ENCODE measurements at regions not wholly inside any gene's neighbourhood (a gene's known extent, or its start where the extent isn't known, plus 50 kb on each side); places are given as distances from the start of the nearest gene placed in this dataset.

DNA sequence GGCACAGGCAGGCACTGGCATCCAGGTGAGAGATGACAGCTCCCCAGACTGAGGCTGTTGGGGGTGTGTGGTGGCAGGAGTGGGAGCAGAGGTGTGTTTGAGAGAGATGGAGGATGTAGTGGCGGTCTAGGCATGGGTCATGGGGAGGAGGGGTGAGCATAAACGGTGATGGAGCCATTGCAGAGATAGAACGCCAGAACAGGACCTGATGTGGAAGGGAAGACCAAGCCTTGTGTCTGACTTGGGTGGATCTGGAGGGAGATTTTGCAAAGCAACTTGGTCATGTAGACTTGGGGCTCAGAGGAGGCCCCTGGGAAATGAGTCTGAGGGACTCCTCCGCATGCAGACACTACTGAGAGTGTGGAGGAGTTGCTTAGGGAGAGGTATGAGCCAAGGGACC, 50.0 kb upstream of the CLDN5 start:
- H3K36me3 ChIP-seq, result no peaks in the 10 kb centered on the region
- H3K4me3 ChIP-seq, result no peak overlapping the region
- H3K9me3 ChIP-seq, result no peaks in the 10 kb centered on the region
- no peaks in the 10 kb centered on the region for H3K27me3 ChIP-seq
- DNase-seq, result no peak

DNA sequence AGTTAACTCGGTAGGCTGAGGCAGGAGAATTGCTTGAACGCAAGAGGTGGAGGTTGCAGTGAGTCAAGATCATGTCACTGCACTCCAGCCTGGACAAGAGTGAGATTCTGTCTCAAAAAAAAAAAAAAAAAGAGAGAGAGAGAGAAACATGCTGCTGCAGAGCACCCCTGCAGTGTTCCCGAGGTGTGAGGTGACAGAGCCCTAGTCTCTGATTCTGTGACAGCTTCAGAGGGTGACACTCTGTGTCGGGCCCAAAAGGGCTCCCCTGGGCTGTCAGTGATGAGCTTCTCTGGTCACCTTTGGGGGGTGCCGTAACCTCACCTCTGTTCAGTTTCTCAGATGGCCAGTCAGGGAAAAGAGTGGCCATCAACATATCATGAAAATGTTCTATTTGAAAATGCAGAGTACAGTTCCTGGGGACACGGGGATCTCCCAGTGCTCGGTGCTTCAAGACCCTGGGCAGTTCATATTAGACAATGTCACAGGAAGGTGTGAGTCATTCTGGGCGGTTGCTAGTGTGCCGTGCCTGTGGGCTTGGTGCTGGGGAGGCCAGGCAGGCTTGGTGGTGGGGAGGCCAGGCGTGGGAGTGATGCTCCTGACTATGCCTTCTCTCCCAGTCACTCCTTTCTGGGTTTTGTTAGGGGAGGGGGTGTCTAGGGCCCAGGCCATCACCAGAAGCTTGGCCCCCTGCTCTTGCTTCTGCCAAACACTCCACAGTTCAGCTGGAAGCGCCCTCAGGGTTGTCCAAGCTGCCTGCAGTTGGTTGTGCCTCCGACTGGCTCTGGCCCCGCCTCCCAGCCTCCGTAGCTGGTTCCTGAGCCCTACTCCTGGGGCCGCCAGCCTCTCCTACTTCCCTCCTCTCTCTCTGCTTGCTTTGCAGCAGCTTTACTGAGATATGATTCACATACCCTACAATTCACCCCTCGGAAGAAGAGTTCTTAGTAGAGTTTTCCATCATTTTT, 52.5 kb upstream of the CLDN5 start:
- Histone ChIP-seq H3K9me3 (no peaks in the 10 kb centered on the region), H3K4me3 (no peak overlapping the region)
- DNase-seq, result peak; percentile 54

DNA sequence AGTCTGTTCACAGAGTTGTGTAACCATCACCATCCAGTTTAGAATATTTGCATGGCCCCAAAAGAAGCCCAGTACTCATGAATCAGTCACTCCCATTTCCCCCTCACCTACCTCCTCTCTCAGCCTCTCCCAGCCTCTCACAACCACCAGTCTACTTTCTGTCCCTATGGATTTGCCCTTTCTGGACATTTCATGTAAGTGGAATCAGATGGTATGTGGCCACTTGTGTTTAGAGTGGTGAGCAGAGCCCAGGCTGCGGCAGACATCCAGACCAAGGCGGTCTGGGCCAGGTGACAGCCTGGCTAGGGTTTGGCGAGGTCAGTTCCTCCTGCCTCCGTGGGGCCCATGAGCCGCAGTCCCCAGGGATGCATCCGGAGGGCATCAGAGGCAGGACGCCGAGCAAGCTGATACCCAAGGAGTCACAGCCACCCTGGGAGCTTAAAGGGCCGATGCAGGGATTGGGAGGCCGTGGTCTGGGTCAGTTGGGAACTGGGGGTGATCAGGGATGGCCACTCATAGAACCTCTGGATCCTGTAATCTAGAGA, 53.3 kb upstream of the CLDN5 start:
- no peaks in the 10 kb centered on the region for H3K27me3 ChIP-seq
- H3K9me3 ChIP-seq, result no peaks in the 10 kb centered on the region
- no peak overlapping the region for H3K4me3 ChIP-seq
- H3K36me3 ChIP-seq, result no peaks in the 10 kb centered on the region
- no peak for DNase-seq

More for the DNA sequence above, 52.5 kb upstream of the CLDN5 start:
- Histone ChIP-seq H3K27me3 (no peaks in the 10 kb centered on the region), H3K36me3 (no peaks in the 10 kb centered on the region)

DNA sequence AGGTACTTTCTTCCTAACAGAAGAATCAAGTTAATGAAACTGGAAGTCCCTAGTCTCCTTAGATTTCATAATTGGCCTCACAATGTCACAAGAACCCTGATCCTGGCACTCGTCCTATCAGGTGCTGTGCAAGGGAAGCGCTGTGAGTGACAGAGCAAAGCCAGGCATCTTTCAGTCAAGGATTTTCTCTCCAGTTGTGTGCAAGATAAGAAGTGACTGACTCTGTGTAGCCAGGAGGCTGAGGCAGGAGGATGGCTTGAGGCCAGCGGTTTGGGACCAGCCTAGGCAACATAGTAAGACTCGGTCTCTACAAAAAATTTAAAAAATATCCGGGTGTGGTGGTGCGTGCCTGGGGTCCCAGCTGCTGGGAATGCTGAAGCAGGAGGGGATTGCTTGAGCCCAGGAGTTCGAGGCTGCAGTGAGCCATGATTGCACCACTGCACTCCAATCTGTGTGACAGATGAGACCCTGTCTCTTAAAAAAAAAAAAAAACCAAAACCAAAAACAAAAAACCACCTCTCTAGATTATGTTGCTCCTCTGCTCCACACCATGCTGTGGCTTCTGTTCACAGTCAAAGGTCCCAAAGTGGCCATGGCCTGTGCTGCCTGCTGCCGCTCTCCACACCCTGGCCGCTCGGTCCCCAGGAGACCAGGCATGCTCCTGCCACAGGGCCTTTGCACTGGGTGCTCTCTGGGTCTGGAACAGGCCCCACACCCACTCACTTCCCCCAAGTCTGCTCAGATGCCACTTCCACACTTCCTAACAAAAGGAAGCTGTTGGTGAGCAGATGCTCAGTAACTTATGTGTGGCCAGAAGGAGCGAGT, 54.2 kb upstream of the CLDN5 start:
- no peaks in the 10 kb centered on the region for H3K9me3 ChIP-seq
- H3K4me3 ChIP-seq, result no peak overlapping the region
- no peaks in the 10 kb centered on the region for H3K27me3 ChIP-seq
- H3K36me3 ChIP-seq, result no peaks in the 10 kb centered on the region
- no peak for DNase-seq

DNA sequence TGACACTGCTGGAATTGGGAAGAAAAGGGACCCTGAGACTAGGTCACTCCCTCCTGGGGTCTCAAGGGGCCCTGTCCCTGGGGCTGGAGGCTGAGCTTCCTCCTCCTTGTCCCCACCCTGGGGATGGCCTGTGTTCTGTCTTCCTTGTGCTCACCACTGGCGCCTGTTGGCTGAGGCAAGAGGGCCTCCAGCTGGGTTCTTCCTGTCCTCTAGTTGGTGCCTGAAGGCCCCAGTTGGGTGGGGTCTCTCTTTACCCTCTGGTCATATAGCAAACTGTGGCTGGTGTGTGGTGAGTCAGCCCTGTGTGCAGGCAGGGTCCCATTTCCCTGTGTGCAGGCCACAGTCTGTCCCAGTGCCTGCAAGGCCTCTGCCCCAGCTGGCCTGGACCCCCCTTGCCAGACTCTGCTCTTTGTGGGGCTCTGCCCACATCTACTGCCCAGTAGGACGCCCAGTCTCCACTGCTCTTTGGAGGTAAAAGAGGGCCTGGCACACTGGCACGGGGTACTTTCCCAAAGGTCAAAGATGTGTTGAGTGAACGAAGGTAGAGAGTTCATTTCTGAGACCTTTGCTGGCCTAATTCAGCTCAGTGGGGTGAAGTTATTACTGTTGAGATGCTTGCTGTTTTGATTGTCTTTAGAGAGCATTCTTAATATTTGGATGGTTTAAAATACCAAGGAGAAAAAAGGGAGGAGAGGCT, 55.1 kb upstream of the CLDN5 start:
- Histone ChIP-seq H3K4me3 (no peak overlapping the region), H3K36me3 (no peaks in the 10 kb centered on the region), H3K9me3 (no peaks in the 10 kb centered on the region), H3K27me3 (no peaks in the 10 kb centered on the region)
- DNase-seq, result no peak

DNA sequence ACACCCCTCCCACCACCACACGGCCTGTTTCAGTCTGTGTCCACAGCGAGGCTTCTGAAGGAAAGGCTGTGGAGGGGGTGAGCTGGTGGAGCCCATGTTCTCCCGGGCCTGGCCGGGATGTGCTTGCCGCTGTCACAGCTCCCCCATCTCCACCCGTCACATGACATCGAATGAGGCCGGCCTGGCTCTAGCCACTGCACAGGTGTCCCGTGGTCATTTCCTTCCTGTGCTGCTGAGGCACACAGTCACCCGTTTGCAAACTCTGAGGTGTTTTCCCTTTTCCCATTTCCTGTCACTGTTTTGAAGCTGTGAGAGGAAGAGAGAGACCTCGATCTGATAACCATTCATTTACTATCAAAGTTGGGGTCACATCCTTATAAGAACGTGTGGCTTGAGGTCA, 55.7 kb upstream of the CLDN5 start:
- H3K4me3 ChIP-seq, result no peak overlapping the region
- H3K9me3 ChIP-seq, result no peaks in the 10 kb centered on the region
- DNase-seq, result no peak
- H3K36me3 ChIP-seq, result no peaks in the 10 kb centered on the region
- no peaks in the 10 kb centered on the region for H3K27me3 ChIP-seq

DNA sequence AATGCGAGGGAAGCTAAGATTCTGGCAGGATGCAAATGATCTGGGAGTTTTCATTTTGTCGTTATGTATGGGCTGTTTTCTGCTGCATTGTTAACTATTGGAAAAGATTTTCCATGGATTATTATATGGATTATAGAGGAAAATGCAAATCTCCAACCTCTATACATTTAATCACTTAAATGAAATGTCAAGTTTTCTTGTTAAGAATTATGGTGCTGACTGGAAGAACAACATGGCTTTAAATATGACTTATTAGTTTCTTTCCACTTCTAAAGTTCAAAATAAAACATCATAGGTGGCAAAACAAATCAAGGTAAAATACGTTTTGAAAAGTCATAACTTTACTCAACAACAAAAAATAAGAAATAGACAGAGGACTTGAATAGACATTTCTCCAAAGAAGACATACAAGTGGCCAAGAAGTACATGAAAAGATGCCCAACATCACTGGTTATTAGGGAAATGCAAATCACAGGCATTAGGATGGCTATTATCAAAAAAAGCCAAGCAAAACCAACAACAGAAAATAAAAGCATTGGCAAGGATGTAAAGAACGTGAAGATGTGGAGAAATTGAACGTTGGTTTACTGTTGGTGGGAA, 56.2 kb upstream of the CLDN5 start:
- no peak overlapping the region for H3K4me3 ChIP-seq
- no peaks in the 10 kb centered on the region for H3K36me3 ChIP-seq
- H3K9me3 ChIP-seq, result no peaks in the 10 kb centered on the region
- no peak for DNase-seq
- H3K27me3 ChIP-seq, result no peaks in the 10 kb centered on the region

DNA sequence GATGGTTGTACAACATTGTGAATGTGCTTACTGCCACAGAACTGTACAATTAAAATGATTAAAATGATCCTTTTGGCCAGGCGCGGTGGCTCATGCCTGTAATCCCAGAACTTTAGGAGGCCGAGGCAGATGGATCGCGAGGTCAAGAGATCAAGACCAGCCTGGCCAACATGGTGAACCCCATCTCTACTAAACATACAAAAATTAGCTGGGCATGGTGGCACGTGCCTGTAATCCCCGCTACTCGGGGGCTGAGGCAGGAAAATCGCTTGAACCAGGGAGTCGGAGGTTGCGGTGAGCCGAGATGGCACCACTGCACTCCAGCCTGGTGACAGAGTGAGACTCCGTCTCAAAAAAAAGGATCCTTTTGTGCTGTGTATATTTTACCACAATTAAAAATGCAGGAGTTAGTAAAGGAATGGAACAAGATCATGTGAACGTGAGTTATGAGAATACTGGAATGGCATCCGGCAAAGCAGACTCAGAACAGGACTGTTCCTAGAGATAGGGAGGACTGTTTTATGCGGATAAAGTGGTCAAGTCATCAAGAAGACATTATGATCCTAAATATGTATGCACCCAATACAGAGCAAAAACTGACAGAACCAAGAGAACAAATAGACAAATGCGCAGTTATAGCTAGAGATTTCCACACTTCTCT, 58.0 kb upstream of the CLDN5 start:
- Histone ChIP-seq H3K36me3 (no peaks in the 10 kb centered on the region), H3K4me3 (no peak overlapping the region), H3K27me3 (no peaks in the 10 kb centered on the region), H3K9me3 (no peaks in the 10 kb centered on the region)
- DNase-seq, result no peak

DNA sequence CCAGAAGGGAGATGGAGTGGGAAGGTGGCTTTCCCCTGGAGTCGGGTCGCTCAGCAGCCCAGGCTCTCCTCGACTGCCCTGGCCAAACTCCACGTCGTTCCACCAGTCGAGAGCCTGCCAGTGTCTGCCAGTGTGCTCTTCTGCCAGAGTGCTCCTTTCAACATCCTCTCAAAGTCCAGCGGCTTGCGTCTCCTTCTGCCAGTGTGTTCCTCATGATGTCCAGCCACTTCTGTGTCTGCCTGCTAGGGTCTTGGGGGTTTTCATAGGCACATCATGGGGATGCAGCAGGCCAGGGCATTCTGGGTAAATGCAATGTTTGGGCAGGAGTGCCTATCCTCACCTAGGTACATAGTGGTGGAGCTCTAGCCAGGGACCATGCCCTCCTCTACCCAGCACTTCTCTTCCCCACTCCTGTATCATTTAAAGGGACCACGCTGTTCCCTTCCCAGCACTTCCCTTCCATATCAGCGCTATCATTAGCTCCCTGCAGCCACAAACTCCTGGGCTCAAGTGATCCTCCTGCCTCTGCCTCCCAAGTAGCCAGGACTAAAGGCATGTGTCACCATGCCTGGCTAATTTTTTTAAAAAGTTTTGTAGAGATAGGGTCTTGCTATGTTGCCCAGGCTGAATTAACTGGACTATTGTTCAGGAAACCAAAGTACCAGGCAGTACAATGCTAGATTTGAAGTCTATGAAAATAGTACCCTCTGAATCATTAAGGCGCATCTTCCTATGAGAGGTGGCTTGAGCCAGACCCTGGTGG, 62.9 kb upstream of the CLDN5 start:
- Histone ChIP-seq H3K36me3 (no peaks in the 10 kb centered on the region), H3K4me3 (no peak overlapping the region), H3K9me3 (no peaks in the 10 kb centered on the region), H3K27me3 (no peaks in the 10 kb centered on the region)
- no peak for DNase-seq

DNA sequence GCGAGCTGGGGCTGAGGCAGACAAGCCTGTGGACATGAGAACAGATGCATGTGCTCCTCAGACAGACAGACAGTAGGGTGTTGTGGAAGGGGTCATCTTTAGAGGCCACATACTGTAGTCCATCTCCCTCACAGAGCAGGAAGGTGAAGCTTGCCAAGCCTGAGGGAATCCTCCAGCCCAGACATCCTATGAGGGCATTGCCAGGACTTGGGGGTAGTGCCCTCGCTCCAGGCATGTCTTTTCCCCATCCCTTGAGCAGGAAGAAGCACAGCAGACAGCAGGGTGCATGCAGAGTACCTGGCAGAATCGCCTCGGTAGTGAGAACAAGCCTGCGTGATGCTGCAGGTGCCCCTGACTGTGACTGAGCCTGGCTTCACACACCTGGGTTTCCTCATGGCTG, 66.5 kb upstream of the CLDN5 start:
- no peaks in the 10 kb centered on the region for H3K36me3 ChIP-seq
- DNase-seq, result no peak
- no peaks in the 10 kb centered on the region for H3K27me3 ChIP-seq
- H3K4me3 ChIP-seq, result no peak overlapping the region
- no peaks in the 10 kb centered on the region for H3K9me3 ChIP-seq

DNA sequence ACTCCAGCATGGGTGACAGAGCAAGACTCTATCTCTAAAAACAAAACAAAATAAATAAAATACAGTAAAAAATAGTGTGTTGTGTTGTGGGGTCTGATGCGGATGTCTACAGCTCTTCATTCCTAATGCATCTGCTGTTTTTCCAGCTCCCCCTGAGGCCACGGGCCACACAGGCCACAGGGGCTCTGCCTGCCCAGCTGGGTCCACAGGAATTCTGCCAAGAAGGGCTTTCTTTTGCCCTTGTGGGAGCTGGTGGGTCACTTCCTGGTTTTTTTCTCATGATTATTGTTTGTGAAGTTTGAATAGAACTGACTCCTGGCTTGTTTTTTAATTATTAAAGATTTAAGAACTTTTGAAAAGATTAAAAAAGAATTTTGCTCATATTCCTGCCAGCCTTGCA, 67.4 kb upstream of the CLDN5 start:
- no peak for DNase-seq
- Histone ChIP-seq H3K9me3 (no peaks in the 10 kb centered on the region), H3K27me3 (no peaks in the 10 kb centered on the region), H3K4me3 (no peak overlapping the region), H3K36me3 (no peaks in the 10 kb centered on the region)

DNA sequence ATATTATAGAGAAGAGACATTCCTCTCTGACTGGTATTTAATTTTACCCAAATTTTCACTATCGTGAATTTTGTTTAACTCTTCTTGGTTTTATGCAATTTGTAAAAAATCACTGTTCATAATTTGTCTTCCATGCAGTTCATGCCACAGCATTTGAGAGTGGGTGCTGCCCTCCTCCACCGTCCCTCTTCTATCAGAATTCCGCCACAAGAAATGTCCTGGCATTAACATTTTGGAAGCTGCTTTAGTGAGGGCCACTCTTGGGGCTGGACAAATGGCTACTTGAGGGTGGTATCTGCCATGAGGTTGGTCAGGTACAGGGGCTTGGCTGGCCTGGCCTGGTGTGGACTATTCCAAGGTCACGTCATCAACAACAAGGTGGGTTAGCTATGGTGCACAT, 68.3 kb upstream of the CLDN5 start:
- no peaks in the 10 kb centered on the region for H3K36me3 ChIP-seq
- H3K9me3 ChIP-seq, result no peaks in the 10 kb centered on the region
- no peaks in the 10 kb centered on the region for H3K27me3 ChIP-seq
- H3K4me3 ChIP-seq, result no peak overlapping the region
- no peak for DNase-seq

DNA sequence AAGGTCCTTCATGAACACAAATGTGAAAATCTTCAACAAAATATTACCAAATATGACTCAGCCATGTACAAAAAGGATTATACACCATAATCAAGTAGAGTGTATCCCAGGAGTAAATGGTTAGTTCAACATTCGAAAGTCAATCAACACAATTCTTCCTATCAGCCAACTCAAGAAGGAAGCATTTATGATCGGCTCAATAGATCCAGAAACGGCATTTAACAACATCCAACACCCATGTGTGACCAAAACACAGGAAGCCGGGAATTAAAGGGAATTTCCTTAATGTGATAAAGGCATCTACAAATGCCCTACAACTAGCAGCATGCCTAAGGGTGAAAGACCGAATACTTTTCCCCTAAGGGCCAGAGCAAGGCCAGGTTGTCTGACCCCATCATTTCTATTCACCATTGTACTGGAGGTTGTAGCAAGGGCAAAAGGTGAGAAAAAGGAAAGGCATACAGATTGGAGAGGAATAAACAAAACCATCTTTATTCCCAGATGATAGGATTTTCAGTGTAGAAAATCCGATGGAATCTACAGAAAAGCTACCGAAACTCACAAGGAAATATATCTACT, 69.9 kb upstream of the CLDN5 start:
- H3K36me3 ChIP-seq, result no peaks in the 10 kb centered on the region
- H3K27me3 ChIP-seq, result no peaks in the 10 kb centered on the region
- H3K9me3 ChIP-seq, result no peaks in the 10 kb centered on the region
- no peak for DNase-seq
- H3K4me3 ChIP-seq, result no peak overlapping the region

DNA sequence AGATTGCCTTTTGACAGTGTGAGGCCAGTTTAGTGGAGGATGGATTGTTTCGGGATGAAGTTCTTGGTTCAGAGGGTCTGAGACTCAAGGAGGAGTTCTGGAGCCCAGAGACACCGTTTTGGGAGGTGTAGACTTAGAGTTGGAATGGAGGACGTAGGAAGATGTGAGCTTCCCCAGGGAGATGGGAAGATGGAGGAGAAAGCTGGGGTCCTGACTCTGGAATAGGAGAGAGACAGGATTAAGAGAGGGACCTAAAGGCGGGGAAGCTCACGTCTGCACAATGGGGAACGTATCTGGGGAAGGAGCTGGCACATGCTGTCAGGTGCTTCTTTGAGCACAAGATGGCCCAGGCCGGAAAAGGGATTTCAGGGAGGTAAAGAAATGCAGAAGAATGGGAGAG, 71.3 kb upstream of the CLDN5 start:
- H3K27me3 ChIP-seq, result no peaks in the 10 kb centered on the region
- no peak for DNase-seq
- H3K4me3 ChIP-seq, result no peak overlapping the region
- no peaks in the 10 kb centered on the region for H3K36me3 ChIP-seq
- H3K9me3 ChIP-seq, result no peaks in the 10 kb centered on the region

DNA sequence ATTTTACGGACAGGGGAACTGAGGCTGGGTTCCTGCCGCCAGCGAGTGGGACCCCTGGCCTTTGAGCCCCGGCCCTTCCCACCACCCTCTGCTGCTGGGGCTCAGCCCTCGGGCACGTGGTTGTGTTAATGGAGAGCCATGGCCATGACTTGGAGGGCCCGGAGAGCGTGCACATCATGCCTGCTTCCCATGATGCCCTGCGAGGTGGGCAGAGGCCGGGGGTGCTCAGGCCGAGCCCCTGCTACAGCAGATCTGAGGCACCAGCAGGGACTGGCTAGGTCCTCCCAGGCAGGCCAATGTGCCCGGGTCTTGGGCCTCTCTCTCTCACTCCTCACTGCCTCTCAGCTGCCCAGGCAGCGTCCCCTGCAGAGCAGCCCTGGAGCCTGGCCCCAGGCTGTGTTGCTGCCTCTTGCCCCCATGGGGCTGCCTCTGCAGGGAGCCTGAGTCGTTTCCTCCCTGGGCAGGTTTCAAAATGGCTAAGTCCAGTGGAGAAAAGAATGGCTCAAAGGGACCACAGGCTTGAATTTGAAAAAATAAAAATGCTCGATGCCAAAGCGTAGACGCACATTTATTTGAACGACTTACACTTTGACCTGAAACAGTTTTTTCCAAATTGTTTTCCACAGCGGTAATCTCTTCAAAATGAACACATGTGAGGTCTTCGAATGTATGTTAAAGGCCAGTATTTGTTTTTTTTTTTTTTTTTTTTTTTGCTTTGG, 72.6 kb upstream of the CLDN5 start:
- H3K9me3 ChIP-seq, result no peaks in the 10 kb centered on the region
- H3K27me3 ChIP-seq, result no peaks in the 10 kb centered on the region
- DNase-seq, result peak; percentile 19
- H3K36me3 ChIP-seq, result no peaks in the 10 kb centered on the region
- H3K4me3 ChIP-seq, result no peak overlapping the region

Measured in MG63 (cell line).